Activated effector memory CD4-positive, alpha-beta T cell treated with anti-CD3 and anti-CD28 coated beads, Interleukin-2, amount 50 U/mL, for 16 hours (primary cell): ENCODE measurements at regions not wholly inside any gene's neighbourhood (a gene's known extent, or its start where the extent isn't known, plus 50 kb on each side); places are given as distances from the start of the nearest gene placed in this dataset.
"Not testable (repeated sequence)": the region's sequence is repeated elsewhere in the genome, so short reads cannot be mapped to it uniquely, and the experiment has no call there.

Experiments used
- DNase-seq: peaks from one replicate; pipeline ENCODE4 v3.0.0-alpha.2; 2020

DNA sequence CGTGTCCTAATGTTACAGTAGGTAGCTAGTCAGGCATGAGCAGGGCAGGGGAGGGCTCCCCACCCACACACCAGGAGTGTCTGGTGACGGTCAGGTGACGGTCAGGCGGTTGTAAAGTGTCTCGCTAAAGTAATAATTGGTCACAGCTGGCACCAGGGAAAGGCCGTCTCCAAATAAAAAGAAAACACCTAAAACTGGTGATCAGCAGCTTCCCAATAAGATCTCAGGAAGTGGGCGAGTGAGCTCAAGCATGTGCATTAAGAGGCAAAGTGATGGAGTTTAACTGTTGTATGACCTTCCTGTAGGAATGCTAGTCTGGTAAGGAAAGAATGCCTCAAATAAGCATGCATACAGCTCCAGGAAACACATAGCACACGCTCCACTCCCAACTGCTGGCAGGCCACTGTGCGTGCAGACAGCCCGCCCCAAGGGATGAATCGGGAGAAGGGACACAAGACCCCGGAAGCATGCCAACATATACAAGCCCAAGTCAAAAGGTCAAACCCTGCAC is 177.1 kb downstream of the RNF144A start:
- DNase-seq, result no peak

DNA sequence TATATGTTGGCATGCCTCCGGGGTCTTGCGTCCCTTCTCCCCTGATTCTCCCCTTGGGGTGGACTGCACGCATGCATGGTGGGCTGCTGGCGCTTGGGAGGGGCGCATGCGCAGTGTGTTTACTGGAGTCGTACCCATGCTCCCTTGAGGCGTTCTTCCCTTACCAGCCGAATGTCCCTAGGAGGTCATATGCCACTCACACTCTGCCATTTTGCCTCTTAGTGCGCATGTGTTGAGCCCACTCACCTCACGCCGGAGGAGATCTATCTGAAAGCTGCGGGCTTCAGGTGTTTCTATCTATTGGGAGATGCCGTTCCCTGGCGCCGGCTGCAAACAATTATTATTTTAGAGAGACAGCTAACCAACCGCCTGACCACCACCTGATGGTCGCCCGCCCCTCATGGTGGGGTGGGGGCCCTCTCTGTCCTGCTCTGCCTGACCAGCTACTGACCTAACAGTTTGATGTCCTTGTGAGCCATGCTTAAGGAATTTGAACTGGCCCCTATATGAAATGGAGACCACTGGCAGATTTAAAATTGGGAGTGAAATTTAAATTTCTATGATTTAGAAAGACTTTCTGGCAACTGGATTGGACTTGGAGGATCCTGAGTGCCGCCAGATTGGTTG is 179.6 kb downstream of the RNF144A start:
- no peak for DNase-seq

GRCh38 chr2:7097353-7097895 is 180.2 kb downstream of the RNF144A start:
- peak; percentile 90 for DNase-seq

DNA sequence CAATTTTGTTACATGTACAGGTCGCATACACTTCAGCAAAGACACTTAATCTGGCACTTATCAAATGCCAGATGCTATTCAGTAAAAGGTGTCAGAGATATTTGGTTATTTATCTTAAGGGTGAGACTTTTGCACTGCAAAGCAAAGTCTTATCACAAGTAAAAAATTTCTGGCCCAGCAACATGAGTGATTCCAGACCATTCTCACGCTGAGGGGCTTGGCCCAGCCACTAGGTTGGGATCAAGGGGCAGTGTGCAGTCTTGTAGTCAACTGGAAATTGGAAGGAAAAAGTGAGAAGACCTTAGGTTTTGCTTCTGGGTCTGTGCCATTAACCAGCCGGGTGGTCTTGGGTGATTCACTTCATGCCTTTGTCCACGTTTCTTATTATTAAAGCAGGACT is 181.6 kb downstream of the RNF144A start:
- no peak for DNase-seq

GRCh38 chr2:7099687-7100086 is 182.5 kb downstream of the RNF144A start:
- DNase-seq, result not testable (repeated sequence)

- no peak for DNase-seq
These were observed 185.6 kb downstream of the RNF144A start for GRCh38 chr2:7102826-7103225.

DNA sequence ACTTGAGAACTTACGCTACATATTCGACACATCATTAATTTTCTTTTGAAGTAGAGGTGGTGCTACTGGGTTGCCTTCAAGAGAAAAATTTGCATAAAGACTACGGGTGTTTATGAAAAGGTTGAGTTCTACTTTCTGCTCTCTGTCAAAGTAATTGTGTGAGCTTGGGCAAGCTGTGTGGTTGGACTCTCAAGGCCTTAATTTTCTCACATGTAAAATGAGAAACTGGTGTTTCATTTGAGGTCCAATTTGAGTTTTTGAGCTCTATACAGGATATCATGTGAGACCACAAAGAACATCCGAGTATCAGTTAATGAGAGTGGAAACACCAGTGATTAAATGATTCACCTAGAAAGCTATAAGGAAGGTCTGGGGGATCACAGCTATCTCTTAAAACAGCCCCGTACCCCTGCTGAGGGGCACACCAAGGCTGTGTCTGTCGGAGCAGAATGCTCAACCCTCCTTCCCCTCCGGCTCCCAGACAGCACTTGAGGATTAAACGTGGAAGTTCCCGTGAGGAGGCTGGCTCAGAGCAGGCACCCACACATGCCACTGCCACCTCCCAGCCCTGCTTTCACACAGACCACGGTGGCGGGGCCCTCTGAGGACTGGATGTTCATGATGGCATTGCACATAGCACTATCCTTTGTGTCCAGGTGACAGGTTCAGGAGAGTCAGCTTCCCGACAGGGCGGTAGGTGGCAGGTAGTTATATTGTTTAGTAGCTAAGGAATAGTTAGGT is 191.8 kb downstream of the RNF144A start:
- no peak for DNase-seq

GRCh38 chr2:7109533-7109885 is 192.3 kb downstream of the RNF144A start:
- no peak for DNase-seq

- no peak for DNase-seq
These were observed 194.4 kb downstream of the RNF144A start for GRCh38 chr2:7111626-7112025.

DNA sequence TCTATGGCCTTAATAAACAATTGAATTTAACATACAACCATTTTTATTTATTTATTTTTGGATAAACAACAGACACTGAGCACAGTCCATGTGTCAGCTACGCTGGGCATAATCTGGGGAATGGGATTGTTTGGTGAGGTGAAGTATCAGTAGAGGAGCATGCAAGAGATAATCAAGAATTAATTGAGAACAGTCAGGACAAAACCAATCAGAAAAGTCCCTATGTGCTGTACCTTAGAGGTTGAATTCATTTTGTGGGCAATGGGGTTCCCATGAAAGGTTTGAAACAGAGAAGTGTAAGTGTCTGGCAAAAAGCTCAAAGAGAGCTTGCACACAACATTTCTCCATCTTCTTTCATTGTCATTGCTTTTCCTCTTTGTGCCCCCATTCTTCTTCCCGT is 198.2 kb downstream of the RNF144A start:
- no peak for DNase-seq

DNA sequence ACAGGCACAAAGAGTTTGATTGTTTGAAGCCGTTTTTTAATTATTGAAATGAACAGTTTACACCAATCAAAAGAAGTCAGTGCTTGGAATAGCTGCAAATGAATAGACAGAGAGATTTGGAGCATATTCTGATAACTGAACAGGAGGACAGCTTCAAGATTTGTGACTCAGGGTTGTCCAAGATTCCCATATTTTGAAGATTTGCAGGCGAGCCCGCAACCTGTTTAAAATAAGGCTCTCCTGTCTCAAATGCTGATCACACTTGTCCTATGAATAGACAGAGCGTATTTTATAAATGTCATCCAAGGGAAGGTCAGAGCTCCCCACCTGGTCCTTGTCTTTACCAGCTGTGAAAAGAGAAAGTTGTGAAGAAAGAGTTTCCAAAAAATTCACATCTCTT is 198.7 kb downstream of the RNF144A start:
- DNase-seq, result no peak

DNA sequence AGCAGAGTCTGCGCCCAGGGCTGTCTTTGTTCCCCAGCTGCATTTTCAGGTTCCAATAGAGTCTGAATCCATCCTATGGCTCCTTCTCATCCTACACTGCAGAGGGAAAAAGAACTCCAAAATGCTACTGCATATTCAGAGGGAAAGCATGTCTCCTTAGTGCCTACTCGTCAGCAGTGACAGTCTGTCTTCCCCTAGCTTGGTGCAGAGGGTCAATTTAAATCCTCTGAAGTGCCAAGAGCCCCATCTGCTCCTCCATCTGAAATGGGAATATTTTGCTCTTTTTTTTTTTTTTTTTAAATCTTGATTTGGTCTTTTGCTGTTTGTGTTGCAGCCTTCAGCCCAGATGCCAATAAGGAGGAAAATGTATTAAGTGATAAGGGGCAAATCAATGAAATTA is 199.3 kb downstream of the RNF144A start:
- no peak for DNase-seq

DNA sequence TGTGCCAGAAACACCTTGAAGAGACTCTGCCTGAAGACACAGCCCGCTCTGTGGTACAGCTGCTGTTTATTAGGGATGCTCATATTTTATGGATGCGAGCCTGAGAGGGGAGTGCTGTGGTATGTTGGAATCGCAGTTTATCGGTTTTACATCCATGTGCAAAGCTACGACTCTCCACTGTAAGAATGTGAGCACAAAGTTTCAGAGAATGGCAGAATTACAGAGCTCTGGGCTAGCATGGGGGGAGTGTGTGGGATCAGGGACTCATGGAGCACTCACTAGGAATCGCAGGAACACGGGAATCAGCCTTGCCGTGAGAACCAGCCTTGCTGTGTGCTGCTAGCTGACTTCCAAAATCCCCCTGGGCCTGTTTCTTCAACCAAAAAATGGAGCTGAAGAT is 199.9 kb downstream of the RNF144A start:
- no peak for DNase-seq

- DNase-seq, result no peak
These were observed 201.5 kb downstream of the RNF144A start for GRCh38 chr2:7118606-7119131.

GRCh38 chr2:7119132-7119835 is 202.1 kb downstream of the RNF144A start:
- no peak for DNase-seq

- DNase-seq, result no peak
These were observed 204.6 kb downstream of the RNF144A start for GRCh38 chr2:7121851-7122250.

GRCh38 chr2:7127156-7127555 is 209.9 kb downstream of the RNF144A start:
- no peak for DNase-seq

DNA sequence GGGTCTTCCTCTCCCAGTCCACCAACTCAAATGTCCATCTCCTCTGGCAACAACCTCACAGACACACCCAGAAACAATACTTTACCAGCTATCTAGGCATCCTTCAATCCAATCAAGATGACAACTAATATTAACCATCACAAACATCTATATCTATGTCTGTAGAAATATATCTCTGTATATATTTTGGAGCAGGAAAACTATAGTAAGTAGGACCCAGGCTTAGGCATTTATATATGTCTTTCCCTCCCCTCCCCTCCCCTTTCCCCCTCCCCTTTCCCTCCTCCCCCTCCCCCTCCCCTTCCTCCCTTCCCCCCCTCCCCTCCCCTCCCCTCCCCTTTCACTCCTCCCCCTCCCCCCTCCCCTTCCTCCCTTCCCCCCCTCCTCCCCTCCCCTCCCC is 210.5 kb downstream of the RNF144A start:
- DNase-seq, result no peak

DNA sequence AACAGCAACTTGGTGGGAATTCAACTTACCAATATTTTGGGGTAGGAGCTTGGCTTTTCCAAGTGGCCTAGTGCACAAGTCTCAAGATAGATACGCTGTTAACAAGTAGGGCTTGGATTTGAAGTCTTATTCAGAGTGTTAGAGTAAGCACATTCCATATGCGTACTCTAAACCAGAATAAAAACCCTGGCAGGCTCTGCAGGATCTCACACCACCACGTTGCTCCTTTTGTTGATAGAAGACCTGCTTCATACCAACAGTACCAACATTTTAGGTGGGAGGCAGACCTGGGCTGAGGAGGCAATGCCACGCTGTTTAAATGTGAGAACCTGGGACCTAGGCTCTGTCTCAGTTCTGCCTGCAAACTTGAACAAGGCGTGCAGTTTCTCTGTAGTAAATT is 214.0 kb downstream of the RNF144A start:
- no peak for DNase-seq

DNA sequence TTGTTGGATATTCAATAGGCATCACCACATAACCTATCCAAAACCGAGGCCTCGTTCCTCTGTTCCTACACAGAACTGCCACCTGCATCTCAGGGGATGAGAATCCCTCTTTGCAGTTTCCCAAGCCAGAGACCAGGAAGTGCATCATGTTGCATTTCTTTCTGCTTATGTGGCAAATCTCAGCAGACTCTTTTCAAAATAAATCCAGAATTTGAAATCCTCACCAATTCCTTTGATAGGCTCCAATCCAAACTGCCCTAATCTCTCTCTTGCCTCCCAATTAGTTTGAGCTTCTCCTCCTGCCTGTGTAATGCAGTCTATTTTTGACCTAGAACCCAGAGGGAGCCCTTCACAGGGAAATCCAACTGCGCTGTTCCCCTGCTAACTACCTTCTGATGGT is 215.5 kb downstream of the RNF144A start:
- DNase-seq, result no peak

DNA sequence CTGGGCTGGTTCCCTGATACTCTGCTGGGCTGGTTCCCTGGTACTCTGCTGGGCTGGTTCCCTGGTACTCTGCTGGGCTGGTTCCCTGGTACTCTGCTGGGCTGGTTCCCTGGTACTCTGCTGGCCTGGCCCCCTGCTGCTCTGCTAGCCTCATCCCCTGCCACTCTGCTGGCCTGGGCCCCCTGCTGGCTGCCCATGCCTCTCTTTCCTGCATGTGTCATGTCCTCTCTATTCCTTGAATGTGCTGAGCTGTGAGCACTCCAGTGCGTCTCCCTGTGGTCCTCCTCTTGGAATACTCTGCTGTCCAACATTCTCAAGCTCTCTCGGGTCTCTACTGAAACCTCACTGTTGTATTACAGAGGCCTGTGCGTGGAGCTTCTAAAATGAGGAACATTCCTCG is 216.3 kb downstream of the RNF144A start:
- DNase-seq, result no peak

DNA sequence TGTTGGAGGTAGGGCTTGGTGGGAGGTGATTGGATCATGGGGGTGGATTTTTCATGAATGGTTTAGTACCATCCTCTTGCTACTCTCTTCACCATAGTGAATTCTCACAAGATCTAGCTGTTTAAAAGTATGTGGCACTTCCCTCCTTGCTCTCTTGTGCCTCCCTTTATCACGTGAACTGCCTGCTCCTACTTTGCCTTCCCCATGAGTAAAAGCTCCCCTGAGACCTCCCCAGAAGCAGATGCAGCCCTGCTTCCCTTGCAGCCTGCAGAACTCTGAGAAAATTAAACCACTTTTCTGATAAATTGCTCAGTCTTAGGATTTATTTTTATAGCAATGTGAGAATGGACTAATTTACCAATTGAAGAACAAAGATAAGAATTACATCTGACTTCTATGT is 223.1 kb downstream of the RNF144A start:
- no peak for DNase-seq

DNA sequence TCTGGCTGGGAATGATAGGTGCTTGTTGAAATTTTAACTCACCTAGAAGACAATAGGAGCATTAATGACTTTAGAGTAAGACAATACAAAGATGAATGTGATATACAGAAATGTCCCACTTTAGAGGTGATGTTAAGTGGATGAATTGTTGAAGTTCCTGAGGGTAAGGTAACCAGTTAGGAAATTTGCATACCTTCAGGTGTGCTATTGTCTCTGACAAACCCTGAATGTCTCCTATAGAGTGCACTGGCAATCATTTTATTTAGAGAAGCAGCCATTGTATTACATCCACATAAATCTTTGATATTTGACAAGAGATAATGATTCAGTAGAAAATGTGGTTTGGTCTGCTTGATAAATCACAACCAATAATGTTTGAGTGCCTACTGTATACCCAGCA is 228.5 kb downstream of the RNF144A start:
- DNase-seq, result no peak

DNA sequence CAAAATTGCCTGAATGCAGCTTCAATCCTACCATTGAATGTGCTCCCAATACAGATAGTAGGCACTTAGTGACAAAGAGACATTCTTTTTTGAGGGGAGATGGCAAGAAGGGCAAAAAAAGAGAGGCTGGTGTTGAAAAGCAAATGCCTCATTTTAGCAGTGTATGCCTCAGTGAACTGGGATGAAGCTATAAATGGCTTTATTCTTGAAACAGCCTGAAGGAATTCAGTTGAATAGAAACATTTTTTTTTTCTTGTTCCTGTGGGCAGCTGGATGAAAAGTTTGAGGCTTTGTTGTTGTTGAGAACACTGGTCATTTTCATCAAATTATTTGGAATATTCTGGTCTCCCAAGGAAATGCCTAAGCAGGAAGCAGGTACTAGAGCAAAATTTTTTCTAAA is 228.9 kb downstream of the RNF144A start:
- DNase-seq, result no peak
